PC-9 (cell line): ENCODE measurements at regions not wholly inside any gene's neighbourhood (a gene's known extent, or its start where the extent isn't known, plus 50 kb on each side); places are given as distances from the start of the nearest gene placed in this dataset.

Experiments used
- BruUV-seq: library from RNA; stranded (reverse); fragments of 400-500 nt; replicated peaks from 2 replicates; lab custom pipeline; 2021; lab: Mats Ljungman, UMichigan
- CTCF ChIA-PET: fragments of 300-600 bp; sonication (Branson Sonifier 250); formaldehyde crosslinking; loops from one replicate; lab custom pipeline; 2022; ENCODE audit warnings: antibody characterized with exemption; lab: Charles Lee
- POLR2A ChIA-PET: fragments of 300-600 bp; sonication (Branson Sonifier 250); formaldehyde crosslinking; loops from one replicate; lab custom pipeline; 2022; ENCODE audit warnings: antibody characterized with exemption; ENCODE audit not compliant: unreplicated experiment; lab: Charles Lee
- DNase-seq, 2 experiments: peaks; one replicate each; pipeline versions ENCODE4 v3.0.0 to v3.0.0-alpha.2; 2015 to 2022; ENCODE audit warnings: mixed read lengths in 1 of 2
- H2AFZ ChIP-seq: fragments of 200-600 bp; sonication (generic); 2 replicates; pipeline ENCODE4 v1.8.1; 2017; ENCODE audit warnings: antibody characterized with exemption
- H3F3A ChIP-seq: fragments of 200-600 bp; sonication (generic); 2 replicates; pipeline ENCODE4 v1.8.1; 2017; ENCODE audit warnings: antibody characterized with exemption, mild to moderate bottlenecking, low read depth; ENCODE audit not compliant: insufficient read depth
- H3K27ac ChIP-seq: fragments of 200-600 bp; sonication (generic); 2 replicates; pipeline ENCODE4 v1.6.1; 2016; ENCODE audit warnings: mixed run types
- H3K27me3 ChIP-seq: fragments of 200-600 bp; sonication (generic); 2 replicates; pipeline ENCODE4 v1.6.1; 2016; ENCODE audit warnings: low read depth, mixed run types; ENCODE audit not compliant: insufficient read depth
- H3K36me3 ChIP-seq: fragments of 200-600 bp; sonication (generic); 2 replicates; pipeline ENCODE4 v1.6.1; 2016; ENCODE audit warnings: low read depth, mixed run types
- H3K4me1 ChIP-seq: fragments of 200-600 bp; sonication (generic); replicated peaks from 2 replicates; pipeline ENCODE4 v1.6.1; 2016; ENCODE audit warnings: mixed run types; ENCODE audit not compliant: insufficient read depth
- H3K4me2 ChIP-seq: fragments of 200-600 bp; sonication (generic); 2 replicates; pipeline ENCODE4 v1.6.1; 2017; ENCODE audit warnings: mixed run types
- H3K4me3 ChIP-seq: fragments of 200-600 bp; sonication (generic); 2 replicates; pipeline ENCODE4 v1.6.1; 2016; ENCODE audit warnings: mixed run types
- H3K79me2 ChIP-seq: fragments of 200-600 bp; sonication (generic); 2 replicates; pipeline ENCODE4 v1.6.1; 2017; ENCODE audit warnings: low read depth, mixed run types
- H3K9me2 ChIP-seq: fragments of 200-600 bp; sonication (generic); 2 replicates; pipeline ENCODE4 v1.8.1; 2017; ENCODE audit warnings: mild to moderate bottlenecking; ENCODE audit not compliant: insufficient read depth
- H3K9me3 ChIP-seq: fragments of 200-600 bp; sonication (generic); 2 replicates; pipeline ENCODE4 v1.8.1; 2016; ENCODE audit warnings: low read depth; ENCODE audit not compliant: insufficient read depth
- H4K20me1 ChIP-seq: fragments of 200-600 bp; sonication (generic); 2 replicates; pipeline ENCODE4 v1.8.1; 2017; ENCODE audit not compliant: insufficient read depth
- CTCF ChIP-seq: fragments of 200-600 bp; sonication (generic); conservative IDR thresholded peaks from 2 replicates; pipeline ENCODE4 v1.6.1; 2017; ENCODE audit warnings: mixed run types, antibody characterized with exemption, mild to moderate bottlenecking, moderate library complexity
- EZH2 ChIP-seq: fragments of 200-600 bp; sonication (generic); IDR thresholded peaks from 2 replicates; pipeline ENCODE4 v1.8.0; 2017; ENCODE audit warnings: antibody characterized with exemption, low read depth
- intact Hi-C: fragments of 100-400 bp; cut with micrococcal nuclease; formaldehyde crosslinking; loops from one replicate; pipeline ENCODE4 v1.10.0; 2022; ENCODE audit not compliant: unreplicated experiment

DNA sequence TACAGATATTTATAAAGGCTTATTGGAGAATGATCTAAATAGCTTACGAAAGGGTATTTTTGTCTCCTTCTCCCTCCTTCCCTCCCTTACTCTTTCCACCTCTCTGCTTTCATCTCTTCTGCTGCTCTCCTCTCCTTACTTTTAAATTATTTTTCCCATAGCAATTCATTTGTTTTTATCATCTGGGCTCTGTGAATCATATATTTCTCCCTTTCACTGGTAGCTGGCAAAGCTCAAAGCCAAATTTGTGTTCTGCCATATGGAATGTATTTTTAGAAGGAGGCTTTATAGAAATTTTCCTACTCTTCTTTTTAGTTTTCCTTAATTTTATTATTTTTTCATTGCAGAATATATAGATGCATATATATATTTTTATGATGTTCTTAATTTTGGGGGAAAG lies 385.8 kb downstream of the C3orf38 start:
- Histone ChIP-seq H4K20me1 (no peaks in the 10 kb centered on the region), H3K9me2 (no peaks in the 10 kb centered on the region), H2AFZ (no peak overlapping the region), H3K9me3 (no peaks in the 10 kb centered on the region), H3K79me2 (no peaks in the 10 kb centered on the region), H3F3A (no peaks in the 10 kb centered on the region), H3K27ac (no peak overlapping the region), H3K4me2 (no peak overlapping the region), H3K4me1 (no peaks in the 10 kb centered on the region), H3K36me3 (no peaks in the 10 kb centered on the region), H3K27me3 (no peaks in the 10 kb centered on the region), H3K4me3 (no peak overlapping the region)
- BruUV-seq = no TSS peak
- POLR2A ChIA-PET = no interaction called here
- TF ChIP-seq CTCF (no peak), EZH2 (no peak)
- DNase-seq = no peak
- CTCF ChIA-PET = no interaction called here
- intact Hi-C loops = no loop called here

DNA sequence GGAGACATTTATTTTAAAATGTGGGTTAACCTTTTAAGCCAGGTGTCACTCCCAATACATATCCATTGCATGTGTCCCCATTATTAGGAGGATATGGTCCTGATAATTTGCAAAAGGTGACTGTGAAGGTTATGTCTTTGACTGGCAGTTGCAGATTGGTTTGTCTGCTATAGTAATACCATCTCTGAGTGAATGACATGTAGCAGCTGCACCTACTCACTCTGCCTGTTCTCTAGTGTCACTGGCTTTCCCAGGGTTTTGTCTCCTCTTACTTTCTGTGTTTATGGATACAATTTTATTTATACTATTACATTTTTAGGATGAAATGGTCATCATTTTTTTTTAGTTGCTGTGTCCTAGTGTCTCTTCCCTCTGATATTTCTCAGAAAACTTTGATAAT lies 393.2 kb downstream of the C3orf38 start:
- no peak overlapping the region for H3K27ac ChIP-seq
- intact Hi-C loops = no loop called here
- no peak for DNase-seq
- no peaks in the 10 kb centered on the region for H4K20me1 ChIP-seq
- no peaks in the 10 kb centered on the region for H3K4me1 ChIP-seq
- ChIA-PET CTCF (no interaction called here), POLR2A (no interaction called here)
- no peak for TF ChIP-seq CTCF
- no peak for TF ChIP-seq EZH2
- H3F3A ChIP-seq = no peaks in the 10 kb centered on the region
- H2AFZ ChIP-seq = no peak overlapping the region
- BruUV-seq = no TSS peak
- H3K79me2 ChIP-seq = no peaks in the 10 kb centered on the region
- no peaks in the 10 kb centered on the region for H3K27me3 ChIP-seq
- no peaks in the 10 kb centered on the region for H3K9me2 ChIP-seq
- H3K4me3 ChIP-seq = no peak overlapping the region
- no peak overlapping the region for H3K4me2 ChIP-seq
- no peaks in the 10 kb centered on the region for H3K9me3 ChIP-seq
- no peaks in the 10 kb centered on the region for H3K36me3 ChIP-seq

GRCh38 chr3:88572450-88572849 lies 422.7 kb downstream of the C3orf38 start:
- Histone ChIP-seq H3K9me3 (no peaks in the 10 kb centered on the region; the same call in 1 of the 2 replicates), H3K4me3 (no peak overlapping the region), H2AFZ (no peak overlapping the region), H3K36me3 (no peaks in the 10 kb centered on the region), H3K27ac (no peak overlapping the region), H3K9me2 (no peaks in the 10 kb centered on the region), H3K4me1 (no peaks in the 10 kb centered on the region), H3F3A (no peaks in the 10 kb centered on the region), H3K27me3 (no peaks in the 10 kb centered on the region), H3K4me2 (no peak overlapping the region), H3K79me2 (no peaks in the 10 kb centered on the region), H4K20me1 (no peaks in the 10 kb centered on the region)
- no peak for DNase-seq
- no TSS peak for BruUV-seq
- no peak for TF ChIP-seq CTCF
- no peak for TF ChIP-seq EZH2
- CTCF ChIA-PET = no interaction called here
- POLR2A ChIA-PET = no interaction called here
- intact Hi-C loops = no loop called here
